BE2C (cell line): ENCODE measurements at regions not wholly inside any gene's neighbourhood (a gene's known extent, or its start where the extent isn't known, plus 50 kb on each side); places are given as distances from the start of the nearest gene placed in this dataset.

Source experiments
- DNase-seq: peaks from one replicate; pipeline ENCODE4 v3.0.0-alpha.2; 2020
- H3K27me3 ChIP-seq: fragments of 250-450 bp; sonication (Bioruptor Pico); 2 replicates; pipeline ENCODE4 v1.5.1; 2020; ENCODE audit warnings: mild to moderate bottlenecking
- H3K36me3 ChIP-seq: fragments of 250-450 bp; sonication (Bioruptor Pico); 2 replicates; pipeline ENCODE4 v1.5.1; 2020; ENCODE audit warnings: mild to moderate bottlenecking
- H3K4me1 ChIP-seq: fragments of 250-450 bp; sonication (Bioruptor Pico); 2 replicates; pipeline ENCODE4 v1.5.1; 2020
- H3K4me3 ChIP-seq: 2 replicates; pipeline ENCODE4 v1.5.1; 2011; ENCODE audit warnings: low read depth, low read length
- H3K9me3 ChIP-seq: fragments of 250-450 bp; sonication (Bioruptor Pico); 2 replicates; pipeline ENCODE4 v1.5.1; 2020
- TF ChIP-seq, protein P1 (sequence below): IDR thresholded peaks from 2 replicates; pipeline ENCODE4 v1.5.1; 2012; ENCODE audit warnings: mild to moderate bottlenecking, low read depth, low read length

DNA sequence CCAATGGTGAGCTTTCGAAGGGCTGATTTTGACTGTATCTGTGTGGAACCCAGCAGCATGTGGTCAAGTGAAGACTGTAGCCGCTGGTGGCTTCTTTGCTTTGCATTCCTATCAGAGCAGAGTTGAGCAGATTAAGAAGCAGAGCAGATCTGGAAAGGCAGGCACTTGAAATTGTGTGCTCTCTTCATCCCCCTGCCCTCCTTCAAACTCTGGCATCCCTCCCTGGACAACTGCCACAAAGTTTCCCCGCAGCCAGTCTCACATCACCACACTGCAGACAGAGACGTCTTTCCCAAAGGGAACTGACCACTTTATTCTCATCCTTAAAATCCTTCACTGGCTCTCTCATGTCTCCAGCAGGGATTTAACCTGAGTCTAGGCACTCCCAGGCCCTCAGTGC is 237.1 kb upstream of the DYNLRB2 start:
- Histone ChIP-seq H3K4me3 (no peak overlapping the region), H3K36me3 (no peaks in the 10 kb centered on the region), H3K27me3 (no peaks in the 10 kb centered on the region), H3K4me1 (no peaks in the 10 kb centered on the region), H3K9me3 (no peaks in the 10 kb centered on the region)
- TF ChIP-seq, protein P1, sequence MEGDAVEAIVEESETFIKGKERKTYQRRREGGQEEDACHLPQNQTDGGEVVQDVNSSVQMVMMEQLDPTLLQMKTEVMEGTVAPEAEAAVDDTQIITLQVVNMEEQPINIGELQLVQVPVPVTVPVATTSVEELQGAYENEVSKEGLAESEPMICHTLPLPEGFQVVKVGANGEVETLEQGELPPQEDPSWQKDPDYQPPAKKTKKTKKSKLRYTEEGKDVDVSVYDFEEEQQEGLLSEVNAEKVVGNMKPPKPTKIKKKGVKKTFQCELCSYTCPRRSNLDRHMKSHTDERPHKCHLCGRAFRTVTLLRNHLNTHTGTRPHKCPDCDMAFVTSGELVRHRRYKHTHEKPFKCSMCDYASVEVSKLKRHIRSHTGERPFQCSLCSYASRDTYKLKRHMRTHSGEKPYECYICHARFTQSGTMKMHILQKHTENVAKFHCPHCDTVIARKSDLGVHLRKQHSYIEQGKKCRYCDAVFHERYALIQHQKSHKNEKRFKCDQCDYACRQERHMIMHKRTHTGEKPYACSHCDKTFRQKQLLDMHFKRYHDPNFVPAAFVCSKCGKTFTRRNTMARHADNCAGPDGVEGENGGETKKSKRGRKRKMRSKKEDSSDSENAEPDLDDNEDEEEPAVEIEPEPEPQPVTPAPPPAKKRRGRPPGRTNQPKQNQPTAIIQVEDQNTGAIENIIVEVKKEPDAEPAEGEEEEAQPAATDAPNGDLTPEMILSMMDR = no peak
- DNase-seq = no peak

DNA sequence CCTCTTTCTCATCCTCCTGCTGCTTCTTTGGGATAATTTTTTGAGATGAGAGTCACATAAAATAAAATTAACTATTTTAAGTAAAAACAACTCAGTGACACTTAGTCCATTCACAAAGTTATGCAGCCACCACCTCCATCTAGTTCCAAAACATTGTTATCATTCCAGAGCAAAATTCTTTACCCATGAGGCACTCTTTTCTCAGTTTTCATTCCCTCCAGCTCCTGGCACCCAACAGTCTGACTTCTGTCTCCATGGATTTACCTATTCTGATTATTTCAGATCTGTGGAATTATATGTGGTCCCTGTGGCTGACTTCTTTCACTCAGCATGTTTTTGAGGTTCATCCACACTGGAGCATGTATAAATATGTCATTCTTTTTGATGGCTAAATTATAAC is 239.9 kb upstream of the DYNLRB2 start:
- no peak for DNase-seq
- no peaks in the 10 kb centered on the region; the same call in 1 of the 2 replicates for H3K9me3 ChIP-seq
- H3K4me3 ChIP-seq = no peak overlapping the region
- TF ChIP-seq, protein P1 = no peak
- H3K36me3 ChIP-seq = no peaks in the 10 kb centered on the region
- no peaks in the 10 kb centered on the region for H3K27me3 ChIP-seq
- no peaks in the 10 kb centered on the region for H3K4me1 ChIP-seq

DNA sequence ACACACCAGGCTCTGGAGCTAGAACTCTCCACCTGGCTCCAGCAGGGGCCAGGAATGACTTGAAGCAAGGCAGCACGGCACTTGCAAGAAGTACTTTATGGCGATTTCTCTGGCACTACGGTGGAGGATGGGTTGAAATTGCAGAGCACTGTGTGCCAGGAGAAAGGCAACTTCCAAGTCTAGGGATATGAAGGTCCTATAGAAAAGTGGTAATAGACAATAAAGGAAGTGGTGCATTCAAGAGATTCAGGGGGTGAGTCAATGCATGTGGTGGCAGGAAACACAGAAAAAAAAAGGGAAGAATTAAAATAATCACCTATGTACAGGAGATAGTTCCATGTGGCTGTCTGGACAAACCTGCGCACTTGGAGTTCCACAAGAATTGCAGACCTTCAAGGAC is 240.3 kb upstream of the DYNLRB2 start:
- TF ChIP-seq, protein P1 = no peak
- H3K4me3 ChIP-seq = no peak overlapping the region
- no peaks in the 10 kb centered on the region for H3K27me3 ChIP-seq
- H3K36me3 ChIP-seq = no peaks in the 10 kb centered on the region
- H3K9me3 ChIP-seq = no peaks in the 10 kb centered on the region; the same call in 1 of the 2 replicates
- DNase-seq = no peak
- H3K4me1 ChIP-seq = no peaks in the 10 kb centered on the region

DNA sequence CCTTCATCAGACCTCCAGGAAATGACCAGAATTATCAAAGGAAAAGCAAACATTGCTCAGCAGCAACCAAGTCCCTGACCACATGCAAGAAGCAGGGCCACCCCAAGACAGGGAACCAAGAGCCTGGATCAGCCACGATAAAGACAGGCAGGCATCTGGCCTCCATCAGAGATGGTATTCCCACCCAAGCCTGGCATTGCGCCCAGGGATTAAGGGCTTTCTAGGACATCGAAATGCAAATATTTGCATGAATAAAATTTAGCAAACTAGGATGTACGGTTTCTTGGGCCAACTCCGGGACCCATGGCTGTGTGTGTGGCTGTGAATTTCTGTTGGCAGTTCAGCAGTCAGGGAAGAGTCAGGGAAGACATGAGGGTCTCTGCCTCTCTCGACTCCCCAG is 241.4 kb upstream of the DYNLRB2 start:
- TF ChIP-seq, protein P1 = no peak
- DNase-seq = no peak
- H3K27me3 ChIP-seq = no peaks in the 10 kb centered on the region
- no peak overlapping the region for H3K4me3 ChIP-seq
- H3K36me3 ChIP-seq = no peaks in the 10 kb centered on the region
- no peaks in the 10 kb centered on the region for H3K4me1 ChIP-seq
- H3K9me3 ChIP-seq = no peaks in the 10 kb centered on the region; the same call in 1 of the 2 replicates

DNA sequence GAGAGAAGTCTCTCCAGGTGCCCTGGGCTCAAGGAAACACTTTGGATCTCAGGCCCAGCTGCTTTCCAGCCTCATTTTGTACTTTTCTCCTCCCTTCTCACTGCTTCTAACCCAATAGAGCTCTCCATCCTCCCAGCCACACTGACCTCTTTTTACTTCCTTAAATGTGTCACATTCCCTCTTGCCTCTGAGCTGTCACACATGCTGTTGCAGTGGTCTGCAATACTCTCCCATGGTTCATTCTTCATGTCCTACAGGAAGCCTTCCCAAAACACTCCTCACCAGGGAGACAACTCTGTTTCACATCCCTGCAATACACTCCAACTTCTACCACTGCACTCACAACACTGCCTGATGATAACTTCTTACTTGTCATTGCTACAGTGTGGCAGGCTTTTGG is 242.1 kb upstream of the DYNLRB2 start:
- H3K36me3 ChIP-seq = no peaks in the 10 kb centered on the region
- TF ChIP-seq, protein P1 = no peak
- H3K4me1 ChIP-seq = no peaks in the 10 kb centered on the region
- H3K9me3 ChIP-seq = no peaks in the 10 kb centered on the region; the same call in 1 of the 2 replicates
- H3K27me3 ChIP-seq = no peaks in the 10 kb centered on the region
- H3K4me3 ChIP-seq = no peak overlapping the region
- no peak for DNase-seq

DNA sequence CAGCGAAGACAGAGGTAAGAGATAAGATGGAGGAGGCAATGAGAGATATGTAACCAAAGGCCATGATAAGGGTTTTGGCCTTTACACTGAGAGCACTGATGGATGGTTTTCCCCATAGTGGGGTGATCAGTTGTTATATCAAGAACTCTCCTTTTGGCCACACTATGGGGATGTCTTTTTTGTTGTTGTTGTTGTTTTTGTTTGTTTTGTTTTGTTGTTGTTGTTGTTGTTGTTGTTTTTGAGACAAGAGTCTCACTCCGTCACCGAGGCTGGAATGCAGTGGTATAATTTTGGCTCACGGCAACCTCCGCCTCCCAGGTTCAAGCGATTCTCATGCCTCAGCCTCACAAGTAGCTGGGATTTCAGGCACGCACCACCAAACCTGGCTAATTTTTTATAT is 244.8 kb upstream of the DYNLRB2 start:
- no peak overlapping the region for H3K4me3 ChIP-seq
- H3K9me3 ChIP-seq = no peaks in the 10 kb centered on the region; the same call in 1 of the 2 replicates
- no peak for DNase-seq
- TF ChIP-seq, protein P1 = no peak
- H3K36me3 ChIP-seq = no peaks in the 10 kb centered on the region
- H3K27me3 ChIP-seq = no peaks in the 10 kb centered on the region
- H3K4me1 ChIP-seq = no peaks in the 10 kb centered on the region
